IMR-90 (cell line): ENCODE measurements at regions not wholly inside any gene's neighbourhood (a gene's known extent, or its start where the extent isn't known, plus 50 kb on each side); places are given as distances from the start of the nearest gene placed in this dataset.

Source experiments
- ATAC-seq: fragments of 200-7000 bp; cut with Tn5 transposase; 2 replicates; pipeline ENCODE4 v1.9.1; 2020; ENCODE audit warnings: low read depth, mild to moderate bottlenecking, moderate library complexity
- BruUV-seq: library from RNA; stranded (reverse); fragments of 400-500 nt; replicated peaks from 2 replicates; lab custom pipeline; 2021; lab: Mats Ljungman, UMichigan
- CTCF ChIA-PET: fragments of 300-600 bp; formaldehyde crosslinking; extraction: SDS; loops from one replicate; lab custom pipeline; 2021; ENCODE audit warnings: antibody characterized with exemption; lab: Yijun Ruan, JAX
- POLR2A ChIA-PET: fragments of 300-600 bp; sonication (Branson Sonifier 250); formaldehyde crosslinking; loops from one replicate; lab custom pipeline; 2022; ENCODE audit warnings: antibody characterized with exemption; ENCODE audit not compliant: unreplicated experiment; lab: Charles Lee
- DNase-seq: peaks from one replicate; pipeline ENCODE4 v3.0.0; 2013
- H2AFZ ChIP-seq: replicated peaks from 2 replicates; pipeline ENCODE3; 2013; ENCODE audit warnings: low read length, mild to moderate bottlenecking; ENCODE audit not compliant: poor library complexity
- H2AK5ac ChIP-seq: 2 replicates; pipeline ENCODE4 v1.6.1; 2013; ENCODE audit warnings: low read depth, low read length, inconsistent platforms
- H2AK9ac ChIP-seq: replicated peaks from 2 replicates; pipeline ENCODE3; 2013; ENCODE audit warnings: mild to moderate bottlenecking, low read depth, low read length, moderate library complexity; ENCODE audit not compliant: poor library complexity
- H2BK120ac ChIP-seq: 2 replicates; pipeline ENCODE4 v1.6.1; 2013; ENCODE audit warnings: low read depth, low read length, inconsistent platforms
- H2BK15ac ChIP-seq: 3 replicates; pipeline ENCODE4 v1.6.1; 2013; ENCODE audit warnings: low read depth, low read length, inconsistent platforms
- H2BK20ac ChIP-seq: 2 replicates; pipeline ENCODE4 v1.6.1; 2013; ENCODE audit warnings: low read depth, mild to moderate bottlenecking, inconsistent platforms, low read length, moderate library complexity
- H2BK5ac ChIP-seq: 2 replicates; pipeline ENCODE4 v1.6.1; 2013; ENCODE audit warnings: mild to moderate bottlenecking, low read depth, low read length, inconsistent platforms; ENCODE audit not compliant: poor library complexity, severe bottlenecking
- H3K14ac ChIP-seq: replicated peaks from 2 replicates; pipeline ENCODE4 v1.6.1; 2013; ENCODE audit warnings: low read depth, low read length, inconsistent platforms
- H3K18ac ChIP-seq: 2 replicates; pipeline ENCODE4 v1.6.1; 2013; ENCODE audit warnings: low read depth, low read length, control low read depth
- H3K23ac ChIP-seq: 2 replicates; pipeline ENCODE4 v1.6.1; 2013; ENCODE audit warnings: low read depth, low read length, inconsistent platforms
- H3K27ac ChIP-seq: 2 replicates; pipeline ENCODE4 v1.5.1; 2013; ENCODE audit warnings: mild to moderate bottlenecking, control low read depth, low read length; ENCODE audit not compliant: insufficient read depth
- H3K27me3 ChIP-seq: 2 replicates; pipeline ENCODE4 v1.6.1; 2013; ENCODE audit warnings: low read length; ENCODE audit not compliant: control insufficient read depth, insufficient read depth
- H3K36me3 ChIP-seq: 2 replicates; pipeline ENCODE4 v1.6.1; 2013; ENCODE audit warnings: low read length, mixed read lengths; ENCODE audit not compliant: control insufficient read depth, insufficient read depth
- H3K4ac ChIP-seq: 2 replicates; pipeline ENCODE4 v1.6.1; 2013; ENCODE audit warnings: low read depth, low read length, inconsistent platforms
- H3K4me1 ChIP-seq: 2 replicates; pipeline ENCODE4 v1.6.1; 2013; ENCODE audit warnings: low read length, mixed read lengths; ENCODE audit not compliant: control insufficient read depth, insufficient read depth
- H3K4me2 ChIP-seq: 2 replicates; pipeline ENCODE4 v1.6.1; 2013; ENCODE audit warnings: low read depth, mild to moderate bottlenecking, control low read depth, low read length, moderate library complexity
- H3K4me3 ChIP-seq: 2 replicates; pipeline ENCODE4 v1.5.1; 2013; ENCODE audit warnings: low read depth, mild to moderate bottlenecking, control low read depth, low read length, moderate library complexity; ENCODE audit not compliant: insufficient read depth
- H3K56ac ChIP-seq: 2 replicates; pipeline ENCODE4 v1.6.1; 2013; ENCODE audit warnings: low read length, inconsistent platforms; ENCODE audit not compliant: insufficient read depth; ENCODE audit errors: extremely low read depth
- H3K79me1 ChIP-seq, 2 experiments: 2 replicates each; pipeline ENCODE4 v1.6.1; 2013; ENCODE audit warnings: low read length in 2 of 2, inconsistent platforms in 1 of 2, low read depth in 1 of 2
- H3K9ac ChIP-seq: 2 replicates; pipeline ENCODE4 v1.6.1; 2013; ENCODE audit warnings: low read depth, low read length, control low read depth
- H3K9me1 ChIP-seq: 2 replicates; pipeline ENCODE4 v1.6.1; 2013; ENCODE audit warnings: low read length, inconsistent platforms; ENCODE audit not compliant: insufficient read depth
- H3K9me3 ChIP-seq: 2 replicates; pipeline ENCODE4 v1.6.1; 2013; ENCODE audit warnings: low read length; ENCODE audit not compliant: control insufficient read depth, insufficient read depth
- H4K20me1 ChIP-seq: 2 replicates; pipeline ENCODE4 v1.6.1; 2013; ENCODE audit warnings: low read length, inconsistent platforms; ENCODE audit not compliant: insufficient read depth
- H4K5ac ChIP-seq: 2 replicates; pipeline ENCODE4 v1.6.1; 2013; ENCODE audit warnings: mild to moderate bottlenecking, low read depth, low read length, control low read depth
- H4K8ac ChIP-seq, 2 experiments: 2 replicates each; pipeline ENCODE4 v1.6.1; 2013; ENCODE audit warnings: low read depth in 2 of 2, low read length in 2 of 2, control low read depth in 1 of 2, inconsistent platforms in 1 of 2
- H4K91ac ChIP-seq: 2 replicates; pipeline ENCODE4 v1.6.1; 2013; ENCODE audit warnings: low read depth, low read length, inconsistent platforms; ENCODE audit not compliant: insufficient read depth
- ELK1 ChIP-seq: fragments of 150-350 bp; IDR thresholded peaks from 2 replicates; pipeline ENCODE4 v1.6.1; 2016; ENCODE audit warnings: low read depth, mild to moderate bottlenecking, low read length, moderate library complexity, borderline replicate concordance
- NFE2L2 ChIP-seq: fragments of 150-350 bp; IDR thresholded peaks from 2 replicates; pipeline ENCODE4 v1.6.1; 2016; ENCODE audit warnings: low read depth, mild to moderate bottlenecking, low read length
- POLR2A ChIP-seq: IDR thresholded peaks from 2 replicates; pipeline ENCODE4 v1.6.1; 2012; ENCODE audit warnings: mild to moderate bottlenecking, low read depth, low read length
- RAD21 ChIP-seq: IDR thresholded peaks from 2 replicates; pipeline ENCODE4 v1.6.1; 2012; ENCODE audit warnings: low read length, improper control_type of control experiment
- RFX5 ChIP-seq: IDR thresholded peaks from 2 replicates; pipeline ENCODE4 v1.8.0; 2012; ENCODE audit warnings: low read depth, mild to moderate bottlenecking, low read length, moderate library complexity
- WGBS, 2 experiments: methylation state at CpG; one replicate each; pipeline versions ENCODE4 v1.1.5 to v1.1.7; 2013; ENCODE audit warnings: missing lambda C conversion rate in 2 of 2; ENCODE audit not compliant: insufficient read length in 1 of 2; ENCODE audit errors: extremely low coverage in 2 of 2; 5-methylcytosine and 5-hydroxymethylcytosine counted together
- dilution Hi-C: fragments of 300-500 bp; cut with HindIII; formaldehyde crosslinking; loops from one replicate; pipeline ENCODE4 v1.14.3; 2018; ENCODE audit warnings: low sequenced_read_pairs; ENCODE audit not compliant: unreplicated experiment
- in situ Hi-C: fragments of 300-500 bp; cut with MboI; formaldehyde crosslinking; loops from 3 replicates; pipeline ENCODE4 v1.14.3; 2019; ENCODE audit warnings: low sequenced_read_pairs, inconsistent platforms, mixed read lengths
- intact Hi-C: fragments of 100-400 bp; cut with micrococcal nuclease; formaldehyde crosslinking; loops from 2 replicates; pipeline ENCODE4 v1.10.0; 2022
- TF ChIP-seq, protein P1 (sequence below): conservative IDR thresholded peaks from 2 replicates; pipeline ENCODE4 v1.5.1; 2012; ENCODE audit warnings: mild to moderate bottlenecking, low read depth, low read length, improper control_type of control experiment

GRCh38 chr4:165724786-165725185, 148.3 kb upstream of the TLL1 start:
- no peak overlapping the region for H4K8ac ChIP-seq
- H2AK5ac ChIP-seq = no peak overlapping the region
- no peak for TF ChIP-seq NFE2L2
- TF ChIP-seq RFX5 = no peak
- TF ChIP-seq RAD21 = no peak
- no peak for TF ChIP-seq POLR2A
- TF ChIP-seq, protein P1, sequence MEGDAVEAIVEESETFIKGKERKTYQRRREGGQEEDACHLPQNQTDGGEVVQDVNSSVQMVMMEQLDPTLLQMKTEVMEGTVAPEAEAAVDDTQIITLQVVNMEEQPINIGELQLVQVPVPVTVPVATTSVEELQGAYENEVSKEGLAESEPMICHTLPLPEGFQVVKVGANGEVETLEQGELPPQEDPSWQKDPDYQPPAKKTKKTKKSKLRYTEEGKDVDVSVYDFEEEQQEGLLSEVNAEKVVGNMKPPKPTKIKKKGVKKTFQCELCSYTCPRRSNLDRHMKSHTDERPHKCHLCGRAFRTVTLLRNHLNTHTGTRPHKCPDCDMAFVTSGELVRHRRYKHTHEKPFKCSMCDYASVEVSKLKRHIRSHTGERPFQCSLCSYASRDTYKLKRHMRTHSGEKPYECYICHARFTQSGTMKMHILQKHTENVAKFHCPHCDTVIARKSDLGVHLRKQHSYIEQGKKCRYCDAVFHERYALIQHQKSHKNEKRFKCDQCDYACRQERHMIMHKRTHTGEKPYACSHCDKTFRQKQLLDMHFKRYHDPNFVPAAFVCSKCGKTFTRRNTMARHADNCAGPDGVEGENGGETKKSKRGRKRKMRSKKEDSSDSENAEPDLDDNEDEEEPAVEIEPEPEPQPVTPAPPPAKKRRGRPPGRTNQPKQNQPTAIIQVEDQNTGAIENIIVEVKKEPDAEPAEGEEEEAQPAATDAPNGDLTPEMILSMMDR = no peak
- no peak for TF ChIP-seq ELK1
- H2BK5ac ChIP-seq = no peak overlapping the region
- no peak overlapping the region for H3K4me3 ChIP-seq
- DNase-seq (no peak), ATAC-seq (no peak)
- H3K9ac ChIP-seq = no peak overlapping the region
- H3K4ac ChIP-seq = no peak overlapping the region
- dilution Hi-C loops (no loop called here), intact Hi-C loops (no loop called here), in situ Hi-C loops (no loop called here)
- H4K91ac ChIP-seq = no peak overlapping the region
- H3K18ac ChIP-seq = no peak overlapping the region
- no peaks in the 10 kb centered on the region for H3K27me3 ChIP-seq
- H2AK9ac ChIP-seq = no peak overlapping the region
- no peaks in the 10 kb centered on the region for H3K4me1 ChIP-seq
- no CpG with 5 or more reads among the region's 2 CpGs for WGBS, 2 experiments
- no peak overlapping the region for H3K14ac ChIP-seq
- peaks cover 5% of the 10 kb centered on the region; the same call in 1 of the 2 replicates for H3K9me3 ChIP-seq
- no peaks in the 10 kb centered on the region for H3K9me1 ChIP-seq
- H3K79me1 ChIP-seq = no peaks in the 10 kb centered on the region
- no peak overlapping the region for H2BK15ac ChIP-seq
- no peaks in the 10 kb centered on the region for H3K36me3 ChIP-seq
- no peak overlapping the region for H3K27ac ChIP-seq
- no peak overlapping the region for H3K23ac ChIP-seq
- no peaks in the 10 kb centered on the region for H4K20me1 ChIP-seq
- H3K4me2 ChIP-seq = no peak overlapping the region
- H3K56ac ChIP-seq = no peak overlapping the region
- no peak overlapping the region for H4K5ac ChIP-seq
- ChIA-PET CTCF (no interaction called here), POLR2A (no interaction called here)
- H2BK120ac ChIP-seq = no peak overlapping the region
- H2AFZ ChIP-seq = no peak overlapping the region
- BruUV-seq = no TSS peak
- H2BK20ac ChIP-seq = no peak overlapping the region
